WERI-Rb-1 (cell line): ENCODE measurements at regions not wholly inside any gene's neighbourhood (a gene's known extent, or its start where the extent isn't known, plus 50 kb on each side); places are given as distances from the start of the nearest gene placed in this dataset.
A peak's percentile ranks its signal among the peaks of the same experiment; 100 is the strongest.

Source experiments
- DNase-seq: peaks from one replicate; pipeline ENCODE4 v3.0.0-alpha.2; 2020
- H3K27ac ChIP-seq: fragments of 250-450 bp; sonication (Bioruptor Pico); 2 replicates; pipeline ENCODE4 v1.5.1; 2020; ENCODE audit warnings: mild to moderate bottlenecking, moderate library complexity
- H3K27me3 ChIP-seq: fragments of 250-450 bp; sonication (Bioruptor Pico); 2 replicates; pipeline ENCODE4 v1.5.1; 2021; ENCODE audit warnings: mild to moderate bottlenecking, low read depth, moderate library complexity; ENCODE audit not compliant: insufficient read depth, severe bottlenecking
- H3K36me3 ChIP-seq: fragments of 250-450 bp; sonication (Bioruptor Pico); 2 replicates; pipeline ENCODE4 v1.5.1; 2020; ENCODE audit warnings: mild to moderate bottlenecking, moderate library complexity
- H3K4me3 ChIP-seq: 2 replicates; pipeline ENCODE4 v1.5.1; 2011; ENCODE audit warnings: low read depth, mild to moderate bottlenecking, control low read depth, low read length
- H3K9me3 ChIP-seq: fragments of 250-450 bp; sonication (Bioruptor Pico); 2 replicates; pipeline ENCODE4 v1.5.1; 2021; ENCODE audit warnings: mild to moderate bottlenecking, moderate library complexity; ENCODE audit not compliant: severe bottlenecking
- TF ChIP-seq, protein P1 (sequence below): IDR thresholded peaks from 2 replicates; pipeline ENCODE4 v1.5.1; 2011; ENCODE audit warnings: low read depth, mild to moderate bottlenecking, control low read depth, inconsistent platforms, low read length

DNA sequence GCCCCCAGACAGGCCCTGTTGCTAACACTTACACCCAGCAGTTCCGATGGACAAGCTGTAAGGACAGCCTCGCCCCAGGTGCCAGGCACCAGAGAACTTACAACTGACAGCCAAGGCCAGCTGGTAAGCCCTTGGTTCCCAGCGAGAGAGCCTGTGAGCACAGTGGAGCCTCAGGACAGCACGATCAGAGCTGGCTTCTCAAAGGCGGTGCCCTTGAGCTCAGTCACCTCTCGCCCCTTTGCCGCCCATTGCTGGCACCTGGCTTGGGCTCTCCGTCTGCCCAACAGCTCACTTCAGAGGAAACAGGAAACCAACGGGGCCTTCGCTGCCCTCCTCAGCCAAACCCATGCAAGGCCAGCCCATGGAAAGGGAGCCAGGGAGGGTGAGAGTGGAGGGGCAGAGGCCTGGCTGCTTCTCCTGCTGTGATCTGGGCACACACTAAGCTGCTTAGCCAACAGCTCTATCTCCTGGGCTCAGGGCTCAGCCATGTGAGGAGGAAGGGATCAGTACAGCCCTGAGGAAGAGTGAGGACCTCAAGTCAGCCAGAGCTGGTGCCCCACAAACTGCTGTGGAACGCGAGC, 98.5 kb downstream of the SINHCAF start:
- Histone ChIP-seq H3K4me3 (no peak overlapping the region), H3K27me3 (no peaks in the 10 kb centered on the region), H3K36me3 (no peaks in the 10 kb centered on the region), H3K9me3 (peaks cover 8% of the 10 kb centered on the region), H3K27ac (peak overlapping the region; percentile 69)
- DNase-seq, result peak; percentile 83
- TF ChIP-seq, protein P1, sequence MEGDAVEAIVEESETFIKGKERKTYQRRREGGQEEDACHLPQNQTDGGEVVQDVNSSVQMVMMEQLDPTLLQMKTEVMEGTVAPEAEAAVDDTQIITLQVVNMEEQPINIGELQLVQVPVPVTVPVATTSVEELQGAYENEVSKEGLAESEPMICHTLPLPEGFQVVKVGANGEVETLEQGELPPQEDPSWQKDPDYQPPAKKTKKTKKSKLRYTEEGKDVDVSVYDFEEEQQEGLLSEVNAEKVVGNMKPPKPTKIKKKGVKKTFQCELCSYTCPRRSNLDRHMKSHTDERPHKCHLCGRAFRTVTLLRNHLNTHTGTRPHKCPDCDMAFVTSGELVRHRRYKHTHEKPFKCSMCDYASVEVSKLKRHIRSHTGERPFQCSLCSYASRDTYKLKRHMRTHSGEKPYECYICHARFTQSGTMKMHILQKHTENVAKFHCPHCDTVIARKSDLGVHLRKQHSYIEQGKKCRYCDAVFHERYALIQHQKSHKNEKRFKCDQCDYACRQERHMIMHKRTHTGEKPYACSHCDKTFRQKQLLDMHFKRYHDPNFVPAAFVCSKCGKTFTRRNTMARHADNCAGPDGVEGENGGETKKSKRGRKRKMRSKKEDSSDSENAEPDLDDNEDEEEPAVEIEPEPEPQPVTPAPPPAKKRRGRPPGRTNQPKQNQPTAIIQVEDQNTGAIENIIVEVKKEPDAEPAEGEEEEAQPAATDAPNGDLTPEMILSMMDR, result no peak

DNA sequence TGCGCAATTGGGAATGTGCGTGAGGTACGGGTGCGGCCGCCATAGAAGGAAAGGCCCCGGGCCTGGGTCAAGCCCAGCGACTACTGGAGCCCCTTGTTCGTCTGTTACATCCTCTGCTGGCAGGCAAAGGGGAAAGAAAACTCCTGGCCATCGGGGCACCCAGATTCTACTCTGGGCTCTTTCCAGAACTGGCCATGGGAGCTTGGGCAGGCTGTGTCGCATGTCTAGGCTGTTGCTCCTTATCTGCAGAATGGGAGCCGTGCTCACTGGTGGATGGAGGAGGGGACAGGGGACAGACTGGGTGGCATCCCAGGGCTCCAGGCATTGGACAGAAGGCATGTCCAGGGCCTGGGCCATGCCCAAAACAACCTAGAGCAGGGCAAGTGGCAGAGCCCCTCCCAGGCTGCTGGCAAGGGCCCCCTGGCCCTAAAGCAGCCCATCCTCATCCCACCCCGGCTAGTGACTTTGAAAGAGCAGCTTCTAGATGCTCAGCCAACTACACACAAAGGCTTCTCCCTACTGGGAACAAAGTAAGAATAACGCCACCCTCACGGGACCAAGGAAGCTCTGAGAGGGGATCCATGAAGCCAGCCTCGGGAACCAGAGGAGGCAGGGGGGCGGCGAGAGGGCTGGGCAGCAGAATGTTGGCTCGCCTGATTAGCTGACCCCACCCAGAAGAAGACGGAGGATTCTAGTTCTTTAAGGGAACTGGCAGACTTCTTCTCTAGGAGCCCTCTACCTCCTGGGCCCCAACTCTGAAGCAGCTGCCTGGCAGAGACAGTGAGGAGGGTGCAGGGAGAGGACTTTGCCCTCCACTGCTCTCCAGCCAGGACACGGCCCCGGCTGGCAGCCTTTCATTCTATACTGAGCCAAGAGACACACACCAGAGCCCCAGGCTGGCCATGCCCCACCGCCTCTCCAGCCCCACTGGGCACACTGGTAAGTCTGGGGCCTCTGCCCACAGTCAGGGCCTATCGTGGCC, 96.8 kb downstream of the SINHCAF start:
- no peak overlapping the region for H3K4me3 ChIP-seq
- no peaks in the 10 kb centered on the region for H3K27me3 ChIP-seq
- H3K9me3 ChIP-seq, result peaks cover 8% of the 10 kb centered on the region
- TF ChIP-seq, protein P1, result no peak
- DNase-seq, result no peak
- no peaks in the 10 kb centered on the region for H3K36me3 ChIP-seq
- H3K27ac ChIP-seq, result no peak overlapping the region

DNA sequence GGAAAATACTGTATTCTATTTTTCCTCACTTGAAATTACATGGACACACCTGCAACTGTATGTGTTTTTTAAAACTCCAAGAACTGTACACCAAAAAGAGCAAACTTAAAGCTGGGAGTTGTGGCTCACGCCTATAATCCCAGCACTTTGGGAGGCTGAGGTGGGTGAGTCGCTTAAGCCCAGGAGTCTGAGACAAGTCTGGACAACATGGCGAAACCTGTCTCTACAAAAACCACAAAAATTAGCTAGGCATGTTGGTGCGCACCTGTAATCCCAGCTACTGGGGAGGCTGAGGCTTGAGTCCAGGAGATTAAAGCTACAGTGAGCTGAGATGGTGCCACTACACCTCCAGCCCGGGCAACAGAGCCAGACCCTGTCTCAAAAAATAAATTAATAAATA, 95.9 kb downstream of the SINHCAF start:
- TF ChIP-seq, protein P1, result no peak
- Histone ChIP-seq H3K36me3 (no peaks in the 10 kb centered on the region), H3K9me3 (peaks cover 8% of the 10 kb centered on the region), H3K4me3 (no peak overlapping the region), H3K27ac (no peak overlapping the region), H3K27me3 (no peaks in the 10 kb centered on the region)
- no peak for DNase-seq
